ENCODE measurements at regions not wholly inside any gene's neighbourhood (a gene's known extent, or its start where the extent isn't known, plus 50 kb on each side); places are given as distances from the start of the nearest gene placed in this dataset.

GRCh38 chr6:18763086-18763485 lies 375.9 kb downstream of the RNF144B start:
- no peak overlapping the region for H3K23ac ChIP-seq (ENCODE audit: low read depth, low read length)
- no peaks in the 10 kb centered on the region for H4K20me1 ChIP-seq (ENCODE audit: insufficient read depth, low read length)
- no peaks in the 10 kb centered on the region for H3K36me3 ChIP-seq (ENCODE audit: control insufficient read depth, insufficient read depth, low read length)
- H2BK15ac ChIP-seq (ENCODE audit: low read depth, low read length) = no peak overlapping the region
- no peak overlapping the region for H2AFZ ChIP-seq (replicated peaks; ENCODE audit: low read length, poor library complexity)
- no peak overlapping the region for H3K56ac ChIP-seq (ENCODE audit: extremely low read depth, insufficient read depth, low read length)
- BruUV-seq (replicated peaks) = no TSS peak
- no peak overlapping the region for H3K9ac ChIP-seq (ENCODE audit: low read depth, low read length)
- no peak overlapping the region for H2BK5ac ChIP-seq (ENCODE audit: low read depth, low read length, poor library complexity, severe bottlenecking)
- H3K4me3 ChIP-seq (ENCODE audit: insufficient read depth, low read depth, low read length) = no peak overlapping the region
- WGBS, 2 experiments (ENCODE audit: extremely low coverage in 2 of 2, insufficient read length in 1 of 2) = no CpG with 5 or more reads among the region's 1 CpG
- no peak overlapping the region for H2BK20ac ChIP-seq (ENCODE audit: low read depth, low read length)
- CTCF ChIA-PET = no interaction called here
- no peaks in the 10 kb centered on the region for H3K4me1 ChIP-seq (ENCODE audit: control insufficient read depth, insufficient read depth, low read length)
- no peak overlapping the region for H2BK120ac ChIP-seq (ENCODE audit: low read depth, low read length)
- dilution Hi-C loops (cut with HindIII; ENCODE audit: low sequenced_read_pairs, unreplicated experiment) (no loop called here), intact Hi-C loops (cut with micrococcal nuclease) (no loop called here), in situ Hi-C loops (cut with MboI; ENCODE audit: low sequenced_read_pairs) (loop anchor here (25.0 kb wide), 1 partner anchor 1099 kb away; no protein-coding TSS in a partner anchor)
- no peaks in the 10 kb centered on the region for H3K79me1 ChIP-seq (ENCODE audit: low read depth in 1 of 2, low read length in 2 of 2)
- no peak overlapping the region for H3K4ac ChIP-seq (ENCODE audit: low read depth, low read length)
- no peak overlapping the region for H3K14ac ChIP-seq (replicated peaks; ENCODE audit: low read depth, low read length)
- H2AK9ac ChIP-seq (replicated peaks; ENCODE audit: low read depth, low read length, poor library complexity) = no peak overlapping the region
- POLR2A ChIA-PET (ENCODE audit: unreplicated experiment) = no interaction called here
- TF ChIP-seq, protein P1, sequence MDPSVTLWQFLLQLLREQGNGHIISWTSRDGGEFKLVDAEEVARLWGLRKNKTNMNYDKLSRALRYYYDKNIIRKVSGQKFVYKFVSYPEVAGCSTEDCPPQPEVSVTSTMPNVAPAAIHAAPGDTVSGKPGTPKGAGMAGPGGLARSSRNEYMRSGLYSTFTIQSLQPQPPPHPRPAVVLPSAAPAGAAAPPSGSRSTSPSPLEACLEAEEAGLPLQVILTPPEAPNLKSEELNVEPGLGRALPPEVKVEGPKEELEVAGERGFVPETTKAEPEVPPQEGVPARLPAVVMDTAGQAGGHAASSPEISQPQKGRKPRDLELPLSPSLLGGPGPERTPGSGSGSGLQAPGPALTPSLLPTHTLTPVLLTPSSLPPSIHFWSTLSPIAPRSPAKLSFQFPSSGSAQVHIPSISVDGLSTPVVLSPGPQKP (IDR thresholded peaks at IDR 0.05; ENCODE audit: borderline replicate concordance, low read depth, low read length) = no peak
- TF ChIP-seq BHLHE40 (IDR thresholded peaks at IDR 0.05; ENCODE audit: low read depth, low read length) = no peak
- no peak for TF ChIP-seq RAD21 (IDR thresholded peaks at IDR 0.05; ENCODE audit: low read length)
- no peak for TF ChIP-seq RFX5 (IDR thresholded peaks at IDR 0.05; ENCODE audit: low read depth, low read length)
- no peak for TF ChIP-seq MAFK (IDR thresholded peaks at IDR 0.05; ENCODE audit: low read depth, low read length)
- TF ChIP-seq RCOR1 (IDR thresholded peaks at IDR 0.05; ENCODE audit: insufficient replicate concordance, low read length) = no peak
- TF ChIP-seq MXI1 (IDR thresholded peaks at IDR 0.05; ENCODE audit: borderline replicate concordance, low read depth, low read length) = no peak
- TF ChIP-seq SMC3 (IDR thresholded peaks at IDR 0.05; ENCODE audit: low read depth, low read length) = no peak
- TF ChIP-seq MAZ (IDR thresholded peaks at IDR 0.05; ENCODE audit: borderline replicate concordance, low read depth, low read length) = no peak
- TF ChIP-seq CHD1 (IDR thresholded peaks at IDR 0.05; ENCODE audit: low read depth, low read length) = no peak
- no peak for TF ChIP-seq CEBPB (IDR thresholded peaks at IDR 0.05; ENCODE audit: low read depth, low read length)
- TF ChIP-seq, protein P2, sequence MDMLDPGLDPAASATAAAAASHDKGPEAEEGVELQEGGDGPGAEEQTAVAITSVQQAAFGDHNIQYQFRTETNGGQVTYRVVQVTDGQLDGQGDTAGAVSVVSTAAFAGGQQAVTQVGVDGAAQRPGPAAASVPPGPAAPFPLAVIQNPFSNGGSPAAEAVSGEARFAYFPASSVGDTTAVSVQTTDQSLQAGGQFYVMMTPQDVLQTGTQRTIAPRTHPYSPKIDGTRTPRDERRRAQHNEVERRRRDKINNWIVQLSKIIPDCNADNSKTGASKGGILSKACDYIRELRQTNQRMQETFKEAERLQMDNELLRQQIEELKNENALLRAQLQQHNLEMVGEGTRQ (IDR thresholded peaks at IDR 0.05; ENCODE audit: low read depth, low read length) = no peak
- no peak for TF ChIP-seq FOS (IDR thresholded peaks at IDR 0.05; ENCODE audit: low read depth, low read length)
- no peak for TF ChIP-seq POLR2A (IDR thresholded peaks at IDR 0.05; ENCODE audit: low read depth, low read length)
- no peak for TF ChIP-seq NFE2L2 (IDR thresholded peaks at IDR 0.05; ENCODE audit: low read depth, low read length)
- TF ChIP-seq CTCF (conservative IDR thresholded peaks at IDR 0.05; ENCODE audit: low read depth, low read length) = no peak
- H3K18ac ChIP-seq (ENCODE audit: low read depth, low read length) = no peak overlapping the region
- H4K8ac ChIP-seq (ENCODE audit: low read depth in 2 of 2, low read length in 2 of 2) = no peak overlapping the region
- H4K5ac ChIP-seq (ENCODE audit: low read depth, low read length) = no peak overlapping the region
- no peak overlapping the region for H3K4me2 ChIP-seq (ENCODE audit: low read depth, low read length)
- no peak for DNase-seq
- H2AK5ac ChIP-seq (ENCODE audit: low read depth, low read length) = no peak overlapping the region
- peaks cover 8% of the 10 kb centered on the region; the same call in 1 of the 2 replicates for H3K9me3 ChIP-seq (ENCODE audit: control insufficient read depth, insufficient read depth, low read length)
- H3K27me3 ChIP-seq (ENCODE audit: control insufficient read depth, insufficient read depth, low read length) = no peaks in the 10 kb centered on the region
- ATAC-seq (ENCODE audit: low read depth) = no peak
- H3K27ac ChIP-seq (ENCODE audit: insufficient read depth, low read length) = no peak overlapping the region
- no peaks in the 10 kb centered on the region for H3K9me1 ChIP-seq (ENCODE audit: insufficient read depth, low read length)
- H4K91ac ChIP-seq (ENCODE audit: insufficient read depth, low read depth, low read length) = no peak overlapping the region

All from IMR-90 (cell line).